GM12891 (cell line): ENCODE measurements at regions not wholly inside any gene's neighbourhood (a gene's known extent, or its start where the extent isn't known, plus 50 kb on each side); places are given as distances from the start of the nearest gene placed in this dataset.

Experiments used
- POLR2A ChIP-seq: IDR thresholded peaks from 2 replicates; pipeline ENCODE4 v1.6.1; 2011; ENCODE audit warnings: low read depth, low read length, control low read depth
- POLR2AphosphoS5 ChIP-seq: IDR thresholded peaks from 2 replicates; pipeline ENCODE4 v1.6.1; 2011; ENCODE audit warnings: low read depth, low read length, control low read depth
- SPI1 ChIP-seq: IDR thresholded peaks from 2 replicates; pipeline ENCODE4 v1.6.1; 2011; ENCODE audit warnings: low read depth, low read length, control low read depth
- TAF1 ChIP-seq: IDR thresholded peaks from 2 replicates; pipeline ENCODE4 v1.6.1; 2011; ENCODE audit warnings: low read depth, low read length, control low read depth

DNA sequence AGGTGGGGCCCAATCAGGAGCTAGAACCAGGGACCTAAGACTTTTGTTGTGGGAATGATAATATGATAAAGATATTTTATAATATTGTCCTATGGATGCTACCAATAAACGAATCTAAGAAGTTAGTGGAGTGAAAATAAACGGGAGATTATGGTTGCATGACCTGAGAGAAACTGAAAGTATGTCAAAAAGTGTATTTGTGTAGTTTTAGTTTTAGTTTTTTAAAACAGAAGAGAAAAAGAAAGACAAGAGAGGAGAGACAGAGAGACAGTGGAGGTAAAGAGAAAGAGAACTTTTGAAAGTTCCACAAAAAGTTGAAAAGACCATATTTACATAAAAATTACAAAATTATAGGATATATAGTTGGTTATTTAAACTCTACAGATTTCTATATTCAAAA is 64.1 kb upstream of the TMPRSS15 start:
- no peak for TF ChIP-seq POLR2A
- no peak for TF ChIP-seq TAF1
- TF ChIP-seq POLR2AphosphoS5, result no peak
- TF ChIP-seq SPI1, result no peak
